ENCODE measurements at regions not wholly inside any gene's neighbourhood (a gene's known extent, or its start where the extent isn't known, plus 50 kb on each side); places are given as distances from the start of the nearest gene placed in this dataset.
A peak's percentile ranks its signal among the peaks of the same experiment; 100 is the strongest.
"Not testable (repeated sequence)": the region's sequence is repeated elsewhere in the genome, so short reads cannot be mapped to it uniquely, and the experiment has no call there.

GRCh38 chrX:124717537-124717936 lies 371.2 kb downstream of the SH2D1A start:
- no peaks in the 10 kb centered on the region for H3K36me3 Mint-ChIP-seq (ENCODE audit: low read depth)
- H3K27ac Mint-ChIP-seq, result no peak overlapping the region
- no peaks in the 10 kb centered on the region for H3K9me3 Mint-ChIP-seq
- H3K27me3 Mint-ChIP-seq (ENCODE audit: low read depth), result no peaks in the 10 kb centered on the region
- H3K4me1 Mint-ChIP-seq (ENCODE audit: low read depth), result no peaks in the 10 kb centered on the region
- H3K4me3 Mint-ChIP-seq, result no peak overlapping the region

- Mint-ChIP-seq H3K9me3 (no peaks in the 10 kb centered on the region), H3K27ac (no peak overlapping the region), H3K4me3 (no peak overlapping the region), H3K36me3 (ENCODE audit: low read depth) (no peaks in the 10 kb centered on the region), H3K4me1 (ENCODE audit: low read depth) (no peaks in the 10 kb centered on the region), H3K27me3 (ENCODE audit: low read depth) (no peaks in the 10 kb centered on the region)
Observed at GRCh38 chrX:124719060-124719459, 372.7 kb downstream of the SH2D1A start.

DNA sequence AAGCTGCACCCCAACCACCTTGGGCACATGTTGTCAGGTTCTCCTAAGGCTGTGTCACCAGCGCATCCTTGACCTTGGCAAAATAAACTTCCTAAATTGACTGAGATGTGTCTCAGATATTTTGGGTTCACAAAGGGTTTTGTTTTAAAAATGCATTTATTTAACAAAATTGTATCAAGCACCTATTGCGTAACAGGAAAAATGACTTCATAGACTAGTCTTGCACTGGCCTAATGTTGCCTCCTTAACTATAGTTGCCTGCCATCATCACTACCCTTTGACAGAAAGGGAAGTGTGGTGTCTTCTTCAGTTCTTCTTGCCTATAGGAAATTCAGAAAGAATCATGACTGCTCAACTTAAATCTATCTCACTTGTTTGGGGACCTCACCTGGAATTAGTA lies 374.2 kb downstream of the SH2D1A start:
- Mint-ChIP-seq H3K9me3 (no peaks in the 10 kb centered on the region), H3K27ac (no peak overlapping the region), H3K27me3 (ENCODE audit: low read depth) (no peaks in the 10 kb centered on the region), H3K4me1 (ENCODE audit: low read depth) (peaks cover 3% of the 10 kb centered on the region), H3K4me3 (no peak overlapping the region), H3K36me3 (ENCODE audit: low read depth) (no peaks in the 10 kb centered on the region)

GRCh38 chrX:124725502-124725901 lies 379.1 kb downstream of the SH2D1A start:
- H3K36me3 Mint-ChIP-seq (ENCODE audit: low read depth), result no peaks in the 10 kb centered on the region
- no peak overlapping the region for H3K27ac Mint-ChIP-seq
- no peaks in the 10 kb centered on the region for H3K9me3 Mint-ChIP-seq
- peaks cover 13% of the 10 kb centered on the region for H3K4me1 Mint-ChIP-seq (ENCODE audit: low read depth)
- no peak overlapping the region for H3K4me3 Mint-ChIP-seq
- no peaks in the 10 kb centered on the region for H3K27me3 Mint-ChIP-seq (ENCODE audit: low read depth)

DNA sequence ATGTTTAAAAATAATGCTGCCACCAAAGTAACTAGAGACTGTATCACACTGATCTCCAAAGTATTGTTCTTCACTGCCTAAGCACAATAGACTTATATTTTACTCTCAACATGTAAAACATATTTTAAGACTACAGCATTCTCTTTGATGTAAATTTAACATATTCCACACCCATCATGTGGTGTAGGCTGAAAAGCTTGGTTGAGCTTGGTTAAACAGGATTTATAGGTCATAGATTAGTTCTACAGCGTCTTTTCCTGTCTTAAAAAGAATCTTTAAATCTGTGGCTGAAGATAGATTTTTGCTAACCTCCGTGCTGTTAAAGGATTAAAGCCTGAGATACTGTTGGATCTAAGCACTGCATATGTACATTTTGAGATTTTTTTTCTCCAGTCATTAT lies 379.9 kb downstream of the SH2D1A start:
- Mint-ChIP-seq H3K9me3 (no peaks in the 10 kb centered on the region), H3K4me1 (ENCODE audit: low read depth) (peaks cover 16% of the 10 kb centered on the region), H3K27me3 (ENCODE audit: low read depth) (no peaks in the 10 kb centered on the region), H3K4me3 (no peak overlapping the region), H3K36me3 (ENCODE audit: low read depth) (no peaks in the 10 kb centered on the region), H3K27ac (no peak overlapping the region)

DNA sequence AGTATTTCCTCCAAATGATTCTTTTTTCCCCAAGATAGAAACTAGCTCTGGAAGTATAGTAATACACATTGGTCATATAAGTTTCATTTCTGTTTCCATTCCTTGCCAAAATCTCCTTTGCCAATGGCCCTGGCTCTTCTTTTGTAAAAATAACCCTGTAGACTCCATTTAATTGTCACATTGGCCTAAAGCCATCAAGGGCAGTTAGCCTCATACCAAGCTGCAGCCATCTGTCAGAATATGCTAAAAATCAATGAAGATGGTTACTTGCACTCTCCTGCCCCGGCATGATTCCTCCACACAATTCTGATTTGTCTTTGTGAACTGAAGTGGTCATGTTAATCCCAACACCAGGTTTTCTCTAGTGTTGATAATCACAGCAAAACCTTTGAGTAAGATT lies 380.5 kb downstream of the SH2D1A start:
- Mint-ChIP-seq H3K4me3 (no peak overlapping the region), H3K4me1 (ENCODE audit: low read depth) (peaks cover 20% of the 10 kb centered on the region), H3K27ac (no peak overlapping the region), H3K36me3 (ENCODE audit: low read depth) (no peaks in the 10 kb centered on the region), H3K9me3 (no peaks in the 10 kb centered on the region), H3K27me3 (ENCODE audit: low read depth) (no peaks in the 10 kb centered on the region)

DNA sequence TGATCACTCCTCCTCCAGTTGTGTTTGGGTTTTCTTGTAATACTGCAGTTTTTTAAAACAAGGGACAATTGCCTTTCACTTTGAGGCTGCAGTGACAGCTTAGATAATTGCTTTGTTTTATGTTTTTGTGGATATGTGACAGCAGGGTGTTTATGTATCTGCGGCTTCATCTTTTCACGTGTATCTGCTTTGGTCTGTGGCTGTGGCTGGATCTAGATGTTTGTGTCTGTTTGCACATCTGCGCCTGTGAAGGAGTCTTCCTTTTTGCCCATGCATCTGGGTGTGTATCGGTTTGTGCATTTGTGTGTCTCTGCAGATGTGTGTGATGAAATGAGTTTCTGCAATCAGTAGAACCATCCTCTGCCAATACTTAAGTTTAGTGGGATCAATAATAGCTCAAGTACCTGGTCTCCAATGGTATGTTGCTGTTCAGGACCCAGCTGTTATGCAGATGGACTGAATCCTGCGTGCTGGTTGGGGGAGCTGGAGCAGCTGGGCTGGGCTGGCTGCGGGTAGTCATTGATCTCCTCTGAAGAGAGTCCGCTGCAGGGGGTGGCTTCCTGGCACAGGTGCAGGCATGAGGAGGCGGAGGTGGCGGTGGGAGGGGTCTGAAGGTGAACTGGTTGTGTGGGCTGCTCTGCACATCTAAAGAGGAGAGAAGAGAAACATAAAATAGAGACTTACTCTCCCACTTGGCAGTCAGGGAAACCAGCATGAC lies 390.3 kb downstream of the SH2D1A start:
- Mint-ChIP-seq H3K36me3 (ENCODE audit: low read depth) (no peaks in the 10 kb centered on the region), H3K9me3 (no peaks in the 10 kb centered on the region), H3K27ac (peak overlapping the region; percentile 74), H3K4me3 (peak overlapping the region; percentile 58), H3K4me1 (ENCODE audit: low read depth) (peaks cover 21% of the 10 kb centered on the region), H3K27me3 (ENCODE audit: low read depth) (no peaks in the 10 kb centered on the region)

DNA sequence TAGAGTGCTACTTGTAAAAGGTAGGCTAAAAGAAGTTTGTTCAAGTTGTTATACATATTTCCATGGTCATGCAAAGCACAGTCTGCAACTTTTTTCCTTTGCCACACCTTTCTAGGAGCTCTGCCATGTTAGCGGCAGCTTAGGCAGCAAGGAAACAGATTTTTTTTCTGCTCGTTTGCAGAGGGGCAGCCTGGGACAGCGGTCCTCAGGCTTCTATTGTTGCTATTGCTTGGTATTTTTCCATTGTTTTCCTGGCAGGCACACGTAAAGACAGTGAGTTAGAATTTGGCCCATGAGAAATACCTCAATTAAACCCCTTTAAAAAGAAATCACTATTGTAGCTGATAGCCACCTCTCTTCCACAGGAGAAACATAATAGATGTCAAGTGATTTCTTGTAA lies 391.4 kb downstream of the SH2D1A start:
- Mint-ChIP-seq H3K27ac (no peak overlapping the region), H3K9me3 (no peaks in the 10 kb centered on the region), H3K4me3 (no peak overlapping the region), H3K27me3 (ENCODE audit: low read depth) (no peaks in the 10 kb centered on the region), H3K36me3 (ENCODE audit: low read depth) (no peaks in the 10 kb centered on the region), H3K4me1 (ENCODE audit: low read depth) (peaks cover 18% of the 10 kb centered on the region)

DNA sequence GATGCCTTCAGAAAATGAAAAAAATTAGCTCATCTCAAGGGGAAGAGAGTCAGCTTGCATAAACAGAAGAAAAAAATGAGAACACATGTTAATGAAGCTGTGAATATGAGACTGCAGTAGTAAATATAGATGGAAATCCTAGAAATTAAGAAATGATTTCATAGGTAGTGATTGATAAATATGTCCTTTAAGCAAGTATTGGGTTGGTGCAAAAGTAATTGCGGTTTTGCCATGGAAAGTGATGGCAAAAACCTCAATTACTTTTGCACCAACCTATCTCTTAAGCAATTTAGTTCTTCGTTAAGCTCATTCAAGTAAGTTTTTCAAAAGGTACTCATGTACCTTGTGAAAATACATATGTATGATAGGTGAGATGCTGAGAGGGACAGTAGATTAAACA lies 400.9 kb downstream of the SH2D1A start:
- Mint-ChIP-seq H3K27me3 (ENCODE audit: low read depth) (no peaks in the 10 kb centered on the region), H3K27ac (no peak overlapping the region), H3K36me3 (ENCODE audit: low read depth) (no peaks in the 10 kb centered on the region), H3K4me3 (no peak overlapping the region), H3K9me3 (no peaks in the 10 kb centered on the region), H3K4me1 (ENCODE audit: low read depth) (peaks cover 2% of the 10 kb centered on the region)

DNA sequence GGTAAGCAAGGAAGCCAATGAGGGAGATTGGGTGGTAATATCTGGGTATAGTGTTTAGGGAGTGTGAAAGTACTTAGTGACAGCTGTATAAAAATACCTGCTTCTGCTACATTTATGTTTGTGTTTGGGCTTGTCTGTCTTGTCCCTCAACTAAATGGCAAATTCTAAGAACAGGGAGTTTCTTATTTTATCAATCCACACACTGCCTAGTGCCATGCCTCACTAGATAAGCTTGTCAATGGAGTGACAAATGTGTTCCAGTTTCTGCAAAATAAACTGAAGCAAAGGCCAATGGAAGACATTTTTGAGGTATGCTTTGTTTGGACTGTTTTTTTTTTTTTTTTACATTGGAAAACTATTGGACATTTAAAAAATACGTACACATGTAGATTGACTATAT lies 418.0 kb downstream of the SH2D1A start:
- no peak overlapping the region for H3K27ac Mint-ChIP-seq
- no peaks in the 10 kb centered on the region for H3K27me3 Mint-ChIP-seq (ENCODE audit: low read depth)

GRCh38 chrX:124769166-124769565 lies 422.8 kb downstream of the SH2D1A start:
- no peaks in the 10 kb centered on the region for H3K27me3 Mint-ChIP-seq (ENCODE audit: low read depth)
- H3K9me3 Mint-ChIP-seq, result no peaks in the 10 kb centered on the region
- H3K4me3 Mint-ChIP-seq, result no peak overlapping the region
- no peak overlapping the region for H3K27ac Mint-ChIP-seq
- H3K36me3 Mint-ChIP-seq (ENCODE audit: low read depth), result no peaks in the 10 kb centered on the region
- H3K4me1 Mint-ChIP-seq (ENCODE audit: low read depth), result no peaks in the 10 kb centered on the region

More for the DNA sequence above, 418.0 kb downstream of the SH2D1A start:
- H3K4me1 Mint-ChIP-seq (ENCODE audit: low read depth), result no peaks in the 10 kb centered on the region
- no peaks in the 10 kb centered on the region for H3K9me3 Mint-ChIP-seq
- no peaks in the 10 kb centered on the region for H3K36me3 Mint-ChIP-seq (ENCODE audit: low read depth)
- H3K4me3 Mint-ChIP-seq, result no peak overlapping the region

- H3K27me3 Mint-ChIP-seq (ENCODE audit: low read depth), result no peaks in the 10 kb centered on the region
- H3K9me3 Mint-ChIP-seq, result no peaks in the 10 kb centered on the region
- H3K4me1 Mint-ChIP-seq (ENCODE audit: low read depth), result no peaks in the 10 kb centered on the region
- H3K4me3 Mint-ChIP-seq, result no peak overlapping the region
- no peak overlapping the region for H3K27ac Mint-ChIP-seq
- no peaks in the 10 kb centered on the region for H3K36me3 Mint-ChIP-seq (ENCODE audit: low read depth)
Observed at GRCh38 chrX:124771292-124771691, 424.9 kb downstream of the SH2D1A start.

GRCh38 chrX:124788253-124788652 lies 441.9 kb downstream of the SH2D1A start:
- H3K36me3 Mint-ChIP-seq (ENCODE audit: low read depth); H3K27me3 Mint-ChIP-seq (ENCODE audit: low read depth); H3K9me3 Mint-ChIP-seq; H3K4me1 Mint-ChIP-seq (ENCODE audit: low read depth); H3K27ac Mint-ChIP-seq; H3K4me3 Mint-ChIP-seq: not testable (repeated sequence)

- H3K27me3 Mint-ChIP-seq (ENCODE audit: low read depth); H3K4me1 Mint-ChIP-seq (ENCODE audit: low read depth); H3K36me3 Mint-ChIP-seq (ENCODE audit: low read depth); H3K27ac Mint-ChIP-seq; H3K4me3 Mint-ChIP-seq; H3K9me3 Mint-ChIP-seq: not testable (repeated sequence)
Observed at GRCh38 chrX:124789874-124790273, 443.5 kb downstream of the SH2D1A start.

GRCh38 chrX:124791492-124792095 lies 445.2 kb downstream of the SH2D1A start:
- no peaks in the 10 kb centered on the region for H3K4me1 Mint-ChIP-seq (ENCODE audit: low read depth)
- H3K27me3 Mint-ChIP-seq (ENCODE audit: low read depth), result no peaks in the 10 kb centered on the region
- no peak overlapping the region for H3K4me3 Mint-ChIP-seq
- no peak overlapping the region for H3K27ac Mint-ChIP-seq
- no peaks in the 10 kb centered on the region for H3K9me3 Mint-ChIP-seq
- H3K36me3 Mint-ChIP-seq (ENCODE audit: low read depth), result no peaks in the 10 kb centered on the region

Data from T-helper 1 cell treated with Interleukin-12 subunit alpha and Interleukin-12 subunit beta and Interleukin-4 antibody, amounts not matched to agents 30 μg/mL and 1 μg/mL, for 36 hours (primary cell).